ENCODE measurements at regions not wholly inside any gene's neighbourhood (a gene's known extent, or its start where the extent isn't known, plus 50 kb on each side); places are given as distances from the start of the nearest gene placed in this dataset.

DNA sequence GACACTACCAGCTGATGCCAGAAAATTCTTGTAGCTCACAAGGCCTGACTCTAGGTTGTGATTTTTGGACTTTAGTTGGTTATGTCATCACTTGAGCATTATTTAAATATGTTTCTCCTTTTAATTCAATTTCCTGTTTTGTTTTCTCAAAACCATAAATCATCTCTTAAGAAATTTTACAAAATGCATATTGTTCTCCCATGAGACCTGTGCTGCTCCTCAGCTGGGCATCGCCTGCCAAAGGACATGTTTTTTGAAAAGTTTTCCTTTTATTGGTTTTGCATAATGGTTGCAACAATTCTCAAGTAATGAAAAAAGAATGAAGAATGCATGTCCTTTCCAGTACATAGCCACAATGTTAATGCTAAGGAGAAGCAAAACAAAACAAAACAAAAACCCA is 204.7 kb upstream of the LYPLAL1 start:
- ChIA-PET RAD21 (ENCODE audit: unreplicated experiment) (no interaction called here), POLR2A (no interaction called here), SMC1A (ENCODE audit: uncharacterized antibody, unreplicated experiment) (no interaction called here), CTCF (interaction anchor here (1.3 kb wide), 1 partner anchor 189 kb away, joined by 3 read pairs; no protein-coding TSS in a partner anchor)
- 5% methylated on average over 1 of the region's 1 CpG for WGBS (ENCODE audit: insufficient coverage, insufficient replicate concordance, low lambda C conversion rate, missing lambda C conversion rate)
- intact Hi-C loops (cut with micrococcal nuclease; ENCODE audit: unreplicated experiment) = no loop called here
- Histone ChIP-seq H4K20me1 (ENCODE audit: control insufficient read depth, insufficient read depth) (no peaks in the 10 kb centered on the region), H3K4me2 (ENCODE audit: control insufficient read depth, insufficient read depth) (no peak overlapping the region), H3K27ac (ENCODE audit: control insufficient read depth, insufficient read depth) (no peak overlapping the region), H3K36me3 (ENCODE audit: control insufficient read depth in 2 of 2, insufficient read depth in 2 of 2, low read length in 1 of 2) (no peaks in the 10 kb centered on the region), H3K4me3 (no peak overlapping the region), H2AFZ (ENCODE audit: control insufficient read depth, low read depth, low read length) (no peak overlapping the region), H3K9me3 (replicated peaks; ENCODE audit: control insufficient read depth, insufficient read depth, low read length) (no peaks in the 10 kb centered on the region), H3K27me3 (replicated peaks in 1 of 2; ENCODE audit: control insufficient read depth in 2 of 2, insufficient read depth in 2 of 2, low read length in 1 of 2) (no peaks in the 10 kb centered on the region; a peak in 1 of 4 replicates), H3K9ac (ENCODE audit: control insufficient read depth, insufficient read depth, low read length) (no peak overlapping the region), H3K79me2 (ENCODE audit: control insufficient read depth, insufficient read depth, low read length) (no peaks in the 10 kb centered on the region), H3K4me1 (ENCODE audit: control insufficient read depth, insufficient read depth, low read length) (no peaks in the 10 kb centered on the region)
- in situ Hi-C loops (cut with MboI) = no loop called here
- DNase-seq (ENCODE audit: low read depth, low spot score) (no peak), FAIRE-seq (no peak), ATAC-seq (no peak)
- no TSS peak for BruUV-seq (replicated peaks)
- TF ChIP-seq ZNF274 (IDR thresholded peaks at IDR 0.05; ENCODE audit: insufficient read depth, insufficient read length) (no peak), REST (IDR thresholded peaks at IDR 0.05; ENCODE audit: low read depth, low read length) (no peak), ZBED1 (IDR thresholded peaks at IDR 0.05; ENCODE audit: borderline replicate concordance) (no peak), IKZF2 (IDR thresholded peaks at IDR 0.05) (no peak), FOXK2 (IDR thresholded peaks at IDR 0.05) (no peak), ETV6 (conservative IDR thresholded peaks at IDR 0.05 in 1 of 2, IDR thresholded peaks at IDR 0.05 in 1 of 2; ENCODE audit: borderline replicate concordance in 1 of 2, low read depth in 1 of 2) (no peak), NFYA (IDR thresholded peaks at IDR 0.05; ENCODE audit: borderline replicate concordance, low read depth, low read length) (no peak), CHD1 (IDR thresholded peaks at IDR 0.05; ENCODE audit: low read depth, low read length) (no peak), WRNIP1 (IDR thresholded peaks at IDR 0.05; ENCODE audit: borderline replicate concordance, low read depth, low read length) (no peak), NKRF (conservative IDR thresholded peaks at IDR 0.05) (no peak), YY1 (IDR thresholded peaks at IDR 0.05; ENCODE audit: low read depth, low read length) (no peak), CEBPB (IDR thresholded peaks at IDR 0.05; ENCODE audit: borderline replicate concordance in 1 of 2, low read depth in 2 of 2, low read length in 2 of 2) (no peak)
- TF ChIP-seq, protein P1, sequence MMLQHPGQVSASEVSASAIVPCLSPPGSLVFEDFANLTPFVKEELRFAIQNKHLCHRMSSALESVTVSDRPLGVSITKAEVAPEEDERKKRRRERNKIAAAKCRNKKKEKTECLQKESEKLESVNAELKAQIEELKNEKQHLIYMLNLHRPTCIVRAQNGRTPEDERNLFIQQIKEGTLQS (IDR thresholded peaks at IDR 0.05; ENCODE audit: borderline replicate concordance, extremely low read depth, low read depth, low read length) = no peak
- TF ChIP-seq, protein P2, sequence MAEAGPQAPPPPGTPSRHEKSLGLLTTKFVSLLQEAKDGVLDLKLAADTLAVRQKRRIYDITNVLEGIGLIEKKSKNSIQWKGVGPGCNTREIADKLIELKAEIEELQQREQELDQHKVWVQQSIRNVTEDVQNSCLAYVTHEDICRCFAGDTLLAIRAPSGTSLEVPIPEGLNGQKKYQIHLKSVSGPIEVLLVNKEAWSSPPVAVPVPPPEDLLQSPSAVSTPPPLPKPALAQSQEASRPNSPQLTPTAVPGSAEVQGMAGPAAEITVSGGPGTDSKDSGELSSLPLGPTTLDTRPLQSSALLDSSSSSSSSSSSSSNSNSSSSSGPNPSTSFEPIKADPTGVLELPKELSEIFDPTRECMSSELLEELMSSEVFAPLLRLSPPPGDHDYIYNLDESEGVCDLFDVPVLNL (IDR thresholded peaks at IDR 0.05; ENCODE audit: low read depth, low read length) = no peak
- TF ChIP-seq, protein P3, sequence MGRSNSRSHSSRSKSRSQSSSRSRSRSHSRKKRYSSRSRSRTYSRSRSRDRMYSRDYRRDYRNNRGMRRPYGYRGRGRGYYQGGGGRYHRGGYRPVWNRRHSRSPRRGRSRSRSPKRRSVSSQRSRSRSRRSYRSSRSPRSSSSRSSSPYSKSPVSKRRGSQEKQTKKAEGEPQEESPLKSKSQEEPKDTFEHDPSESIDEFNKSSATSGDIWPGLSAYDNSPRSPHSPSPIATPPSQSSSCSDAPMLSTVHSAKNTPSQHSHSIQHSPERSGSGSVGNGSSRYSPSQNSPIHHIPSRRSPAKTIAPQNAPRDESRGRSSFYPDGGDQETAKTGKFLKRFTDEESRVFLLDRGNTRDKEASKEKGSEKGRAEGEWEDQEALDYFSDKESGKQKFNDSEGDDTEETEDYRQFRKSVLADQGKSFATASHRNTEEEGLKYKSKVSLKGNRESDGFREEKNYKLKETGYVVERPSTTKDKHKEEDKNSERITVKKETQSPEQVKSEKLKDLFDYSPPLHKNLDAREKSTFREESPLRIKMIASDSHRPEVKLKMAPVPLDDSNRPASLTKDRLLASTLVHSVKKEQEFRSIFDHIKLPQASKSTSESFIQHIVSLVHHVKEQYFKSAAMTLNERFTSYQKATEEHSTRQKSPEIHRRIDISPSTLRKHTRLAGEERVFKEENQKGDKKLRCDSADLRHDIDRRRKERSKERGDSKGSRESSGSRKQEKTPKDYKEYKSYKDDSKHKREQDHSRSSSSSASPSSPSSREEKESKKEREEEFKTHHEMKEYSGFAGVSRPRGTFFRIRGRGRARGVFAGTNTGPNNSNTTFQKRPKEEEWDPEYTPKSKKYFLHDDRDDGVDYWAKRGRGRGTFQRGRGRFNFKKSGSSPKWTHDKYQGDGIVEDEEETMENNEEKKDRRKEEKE (IDR thresholded peaks at IDR 0.05) = no peak

Measured in GM12878 (cell line).